NOMO-1 (cell line): ENCODE measurements at regions not wholly inside any gene's neighbourhood (a gene's known extent, or its start where the extent isn't known, plus 50 kb on each side); places are given as distances from the start of the nearest gene placed in this dataset.

Experiments
- DNase-seq, 2 experiments: peaks; one replicate each; lab custom pipeline; 2025; ENCODE audit not compliant: unreplicated experiment in 2 of 2; lab: John Stamatoyannopoulos, UW

DNA sequence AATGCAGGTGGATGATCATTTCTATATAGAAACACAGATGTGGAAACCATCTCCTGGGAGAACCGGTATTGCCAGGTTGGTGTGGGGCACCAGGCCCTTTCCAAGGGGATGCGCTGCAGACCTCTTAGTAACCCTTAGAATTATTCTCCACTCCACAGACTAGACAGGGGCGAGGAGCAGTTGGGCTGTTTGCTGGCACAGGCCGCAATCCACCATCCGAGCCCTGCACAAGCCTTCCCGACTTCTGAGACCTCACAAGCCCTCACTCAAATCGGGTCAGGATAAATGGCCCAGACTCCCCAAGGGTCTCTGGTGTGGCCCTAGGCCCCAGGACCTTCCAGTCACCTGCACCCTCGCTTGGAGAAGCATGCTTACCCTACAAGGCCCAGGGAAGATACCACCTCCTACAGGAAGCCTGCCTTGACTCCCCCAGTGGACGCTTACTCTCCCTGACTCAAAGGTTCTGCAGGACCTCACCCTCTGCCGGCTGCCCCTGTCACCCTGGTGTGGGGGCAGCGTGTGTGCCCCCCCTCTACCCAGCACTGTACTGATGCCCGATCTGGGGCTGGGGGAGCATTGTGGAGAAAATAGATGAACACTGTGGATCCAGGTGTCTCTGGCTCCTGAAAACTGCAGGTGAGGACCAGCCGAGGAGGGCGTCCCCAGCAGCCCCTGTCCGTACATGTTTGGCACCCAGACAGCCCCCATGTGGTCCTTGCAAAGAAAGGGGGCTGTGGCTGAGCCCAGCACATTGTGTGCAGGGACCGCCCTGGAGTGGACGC lies 49.8 kb upstream of the ACSF3 start:
- no peak for DNase-seq
